ENCODE measurements at regions not wholly inside any gene's neighbourhood (a gene's known extent, or its start where the extent isn't known, plus 50 kb on each side); places are given as distances from the start of the nearest gene placed in this dataset.

DNA sequence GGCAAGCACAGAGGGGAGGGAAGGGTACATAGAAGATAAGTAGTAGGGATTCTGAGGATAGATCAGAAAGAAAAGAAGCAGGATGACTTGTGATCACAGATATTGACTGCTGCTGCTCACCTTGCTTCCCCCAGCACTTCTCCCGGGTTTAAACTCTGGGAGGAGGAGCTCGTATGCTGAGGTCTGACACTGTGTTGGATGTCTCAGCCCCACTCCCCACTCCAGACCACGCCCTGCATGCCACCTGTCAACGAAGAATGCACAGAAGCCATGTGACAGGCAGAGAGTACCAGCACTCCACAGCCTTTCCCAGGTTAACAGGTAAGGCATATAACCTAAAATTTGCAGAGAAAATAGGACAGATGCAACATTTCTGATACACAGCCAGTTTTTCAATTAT is 388.9 kb downstream of the TNS3 start:
- Histone ChIP-seq H2BK5ac (ENCODE audit: low read depth, low read length, poor library complexity, severe bottlenecking) (no peak overlapping the region), H3K4me3 (ENCODE audit: insufficient read depth, low read depth, low read length) (no peak overlapping the region), H2BK15ac (ENCODE audit: low read depth, low read length) (no peak overlapping the region), H2AK9ac (replicated peaks; ENCODE audit: low read depth, low read length, poor library complexity) (no peak overlapping the region), H4K5ac (ENCODE audit: low read depth, low read length) (no peak overlapping the region), H2AK5ac (ENCODE audit: low read depth, low read length) (no peak overlapping the region), H3K36me3 (ENCODE audit: control insufficient read depth, insufficient read depth, low read length) (no peaks in the 10 kb centered on the region), H4K8ac (ENCODE audit: low read depth in 2 of 2, low read length in 2 of 2) (no peak overlapping the region), H4K91ac (ENCODE audit: insufficient read depth, low read depth, low read length) (no peak overlapping the region), H3K4me2 (ENCODE audit: low read depth, low read length) (no peak overlapping the region), H4K20me1 (ENCODE audit: insufficient read depth, low read length) (no peaks in the 10 kb centered on the region), H3K56ac (ENCODE audit: extremely low read depth, insufficient read depth, low read length) (no peak overlapping the region), H3K9ac (ENCODE audit: low read depth, low read length) (no peak overlapping the region), H3K4me1 (ENCODE audit: control insufficient read depth, insufficient read depth, low read length) (no peaks in the 10 kb centered on the region), H3K27me3 (ENCODE audit: control insufficient read depth, insufficient read depth, low read length) (peaks cover 62% of the 10 kb centered on the region), H2BK20ac (ENCODE audit: low read depth, low read length) (no peak overlapping the region), H2BK120ac (ENCODE audit: low read depth, low read length) (no peak overlapping the region), H3K14ac (replicated peaks; ENCODE audit: low read depth, low read length) (no peak overlapping the region), H3K9me1 (ENCODE audit: insufficient read depth, low read length) (no peaks in the 10 kb centered on the region), H3K23ac (ENCODE audit: low read depth, low read length) (no peak overlapping the region), H3K79me1 (ENCODE audit: low read depth in 1 of 2, low read length in 2 of 2) (no peaks in the 10 kb centered on the region), H3K4ac (ENCODE audit: low read depth, low read length) (no peak overlapping the region), H2AFZ (replicated peaks; ENCODE audit: low read length, poor library complexity) (no peak overlapping the region), H3K18ac (ENCODE audit: low read depth, low read length) (no peak overlapping the region), H3K27ac (ENCODE audit: insufficient read depth, low read length) (no peak overlapping the region), H3K9me3 (ENCODE audit: control insufficient read depth, insufficient read depth, low read length) (no peaks in the 10 kb centered on the region)
- BruUV-seq (replicated peaks) = no TSS peak
- WGBS, 2 experiments (ENCODE audit: extremely low coverage in 2 of 2, insufficient read length in 1 of 2) = no CpG with 5 or more reads among the region's 4 CpGs
- DNase-seq (no peak), ATAC-seq (ENCODE audit: low read depth) (no peak)
- intact Hi-C loops (cut with micrococcal nuclease) (no loop called here), dilution Hi-C loops (cut with HindIII; ENCODE audit: low sequenced_read_pairs, unreplicated experiment) (no loop called here), in situ Hi-C loops (cut with MboI; ENCODE audit: low sequenced_read_pairs) (no loop called here)
- ChIA-PET CTCF (no interaction called here), POLR2A (ENCODE audit: unreplicated experiment) (no interaction called here)
- TF ChIP-seq RAD21 (IDR thresholded peaks at IDR 0.05; ENCODE audit: low read length) (no peak), POLR2A (IDR thresholded peaks at IDR 0.05; ENCODE audit: low read depth, low read length) (no peak), CHD1 (IDR thresholded peaks at IDR 0.05; ENCODE audit: low read depth, low read length) (no peak), CEBPB (IDR thresholded peaks at IDR 0.05; ENCODE audit: low read depth, low read length) (no peak), FOS (IDR thresholded peaks at IDR 0.05; ENCODE audit: low read depth, low read length) (no peak), MAZ (IDR thresholded peaks at IDR 0.05; ENCODE audit: borderline replicate concordance, low read depth, low read length) (no peak), NFE2L2 (IDR thresholded peaks at IDR 0.05; ENCODE audit: low read depth, low read length) (no peak)
- TF ChIP-seq, protein P1, sequence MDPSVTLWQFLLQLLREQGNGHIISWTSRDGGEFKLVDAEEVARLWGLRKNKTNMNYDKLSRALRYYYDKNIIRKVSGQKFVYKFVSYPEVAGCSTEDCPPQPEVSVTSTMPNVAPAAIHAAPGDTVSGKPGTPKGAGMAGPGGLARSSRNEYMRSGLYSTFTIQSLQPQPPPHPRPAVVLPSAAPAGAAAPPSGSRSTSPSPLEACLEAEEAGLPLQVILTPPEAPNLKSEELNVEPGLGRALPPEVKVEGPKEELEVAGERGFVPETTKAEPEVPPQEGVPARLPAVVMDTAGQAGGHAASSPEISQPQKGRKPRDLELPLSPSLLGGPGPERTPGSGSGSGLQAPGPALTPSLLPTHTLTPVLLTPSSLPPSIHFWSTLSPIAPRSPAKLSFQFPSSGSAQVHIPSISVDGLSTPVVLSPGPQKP (IDR thresholded peaks at IDR 0.05; ENCODE audit: borderline replicate concordance, low read depth, low read length) = no peak
- TF ChIP-seq, protein P2, sequence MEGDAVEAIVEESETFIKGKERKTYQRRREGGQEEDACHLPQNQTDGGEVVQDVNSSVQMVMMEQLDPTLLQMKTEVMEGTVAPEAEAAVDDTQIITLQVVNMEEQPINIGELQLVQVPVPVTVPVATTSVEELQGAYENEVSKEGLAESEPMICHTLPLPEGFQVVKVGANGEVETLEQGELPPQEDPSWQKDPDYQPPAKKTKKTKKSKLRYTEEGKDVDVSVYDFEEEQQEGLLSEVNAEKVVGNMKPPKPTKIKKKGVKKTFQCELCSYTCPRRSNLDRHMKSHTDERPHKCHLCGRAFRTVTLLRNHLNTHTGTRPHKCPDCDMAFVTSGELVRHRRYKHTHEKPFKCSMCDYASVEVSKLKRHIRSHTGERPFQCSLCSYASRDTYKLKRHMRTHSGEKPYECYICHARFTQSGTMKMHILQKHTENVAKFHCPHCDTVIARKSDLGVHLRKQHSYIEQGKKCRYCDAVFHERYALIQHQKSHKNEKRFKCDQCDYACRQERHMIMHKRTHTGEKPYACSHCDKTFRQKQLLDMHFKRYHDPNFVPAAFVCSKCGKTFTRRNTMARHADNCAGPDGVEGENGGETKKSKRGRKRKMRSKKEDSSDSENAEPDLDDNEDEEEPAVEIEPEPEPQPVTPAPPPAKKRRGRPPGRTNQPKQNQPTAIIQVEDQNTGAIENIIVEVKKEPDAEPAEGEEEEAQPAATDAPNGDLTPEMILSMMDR (conservative IDR thresholded peaks at IDR 0.05; ENCODE audit: low read depth, low read length) = no peak

All from IMR-90 (cell line).